Lower lobe of right lung (tissue), 2 donors: ENCODE measurements at regions not wholly inside any gene's neighbourhood (a gene's known extent, or its start where the extent isn't known, plus 50 kb on each side); places are given as distances from the start of the nearest gene placed in this dataset.
A peak's percentile ranks its signal among the peaks of the same experiment; 100 is the strongest.

Source experiments
- ATAC-seq, 2 donors: fragments of 200-7000 bp; cut with Tn5 transposase; one replicate each; pipeline ENCODE4 v1.9.1; 2020 to 2022; ENCODE audit warnings: mild to moderate bottlenecking in 2 of 2, moderate library complexity in 2 of 2
- DNase-seq: peaks from one replicate; pipeline ENCODE4 v3.0.0-alpha.2; 2020
- H3K27ac ChIP-seq: fragments of 200-600 bp; one replicate; pipeline ENCODE4 v1.8.0; 2022
- H3K27me3 ChIP-seq: fragments of 200-600 bp; one replicate; pipeline ENCODE4 v1.8.0; 2022; ENCODE audit warnings: low read depth
- H3K36me3 ChIP-seq: fragments of 200-600 bp; one replicate; pipeline ENCODE4 v1.8.0; 2022; ENCODE audit warnings: mild to moderate bottlenecking
- H3K4me1 ChIP-seq: fragments of 200-600 bp; one replicate; pipeline ENCODE4 v1.8.0; 2022
- H3K4me3 ChIP-seq: fragments of 200-600 bp; one replicate; pipeline ENCODE4 v1.8.0; 2022; ENCODE audit warnings: mild to moderate bottlenecking
- H3K9me3 ChIP-seq: fragments of 200-600 bp; one replicate; pipeline ENCODE4 v1.8.0; 2022
- CTCF ChIP-seq: fragments of 200-600 bp; IDR thresholded peaks from one replicate; pipeline ENCODE4 v1.8.0; 2022; ENCODE audit warnings: antibody characterized with exemption, mild to moderate bottlenecking
- intact Hi-C: fragments of 100-400 bp; cut with DNase I; formaldehyde crosslinking; loops from one replicate; pipeline ENCODE4 v1.11.0; 2022
- donor health status: DM: no; HTN: yes; CAD: no; lungs with severe emphysema.

- H3K36me3 ChIP-seq = no peaks in the 10 kb centered on the region
- no peak for ATAC-seq
- intact Hi-C loops = no loop called here
Observed at GRCh38 chr2:183248866-183249567, 124.8 kb downstream of the NUP35 start.

GRCh38 chr2:183250061-183250460, 125.8 kb downstream of the NUP35 start:
- Histone ChIP-seq H3K4me1 (no peaks in the 10 kb centered on the region), H3K9me3 (no peaks in the 10 kb centered on the region), H3K4me3 (no peak overlapping the region), H3K27me3 (no peaks in the 10 kb centered on the region), H3K27ac (no peak overlapping the region), H3K36me3 (no peaks in the 10 kb centered on the region)
- no peak for TF ChIP-seq CTCF
- intact Hi-C loops = no loop called here
- ATAC-seq (no peak), DNase-seq (no peak)

More at GRCh38 chr2:183248866-183249567, 124.8 kb downstream of the NUP35 start:
- no peak overlapping the region for H3K27ac ChIP-seq
- peak; percentile 49 for TF ChIP-seq CTCF
- H3K9me3 ChIP-seq = no peaks in the 10 kb centered on the region
- no peak overlapping the region for H3K4me3 ChIP-seq
- no peak for DNase-seq
- no peaks in the 10 kb centered on the region for H3K4me1 ChIP-seq
- H3K27me3 ChIP-seq = no peaks in the 10 kb centered on the region

- H3K27me3 ChIP-seq = no peaks in the 10 kb centered on the region
- H3K9me3 ChIP-seq = no peaks in the 10 kb centered on the region
Observed at GRCh38 chr2:183250472-183250871, 126.2 kb downstream of the NUP35 start.

GRCh38 chr2:183253441-183254130, 129.3 kb downstream of the NUP35 start:
- DNase-seq (no peak), ATAC-seq (no peak)
- Histone ChIP-seq H3K36me3 (no peaks in the 10 kb centered on the region), H3K27me3 (no peaks in the 10 kb centered on the region), H3K27ac (no peak overlapping the region), H3K4me1 (no peaks in the 10 kb centered on the region), H3K9me3 (no peaks in the 10 kb centered on the region), H3K4me3 (no peak overlapping the region)
- TF ChIP-seq CTCF = no peak
- intact Hi-C loops = no loop called here

More at GRCh38 chr2:183250472-183250871, 126.2 kb downstream of the NUP35 start:
- no peak for ATAC-seq
- intact Hi-C loops = no loop called here
- no peak for TF ChIP-seq CTCF
- no peak for DNase-seq
- Histone ChIP-seq H3K4me3 (no peak overlapping the region), H3K27ac (no peak overlapping the region), H3K36me3 (no peaks in the 10 kb centered on the region), H3K4me1 (no peaks in the 10 kb centered on the region)

GRCh38 chr2:183255411-183255810, 131.2 kb downstream of the NUP35 start:
- no peaks in the 10 kb centered on the region for H3K9me3 ChIP-seq
- H3K27ac ChIP-seq = no peak overlapping the region
- DNase-seq (no peak), ATAC-seq (no peak)
- H3K4me3 ChIP-seq = no peak overlapping the region
- no peak for TF ChIP-seq CTCF
- no peaks in the 10 kb centered on the region for H3K27me3 ChIP-seq
- intact Hi-C loops = no loop called here
- H3K4me1 ChIP-seq = no peaks in the 10 kb centered on the region
- H3K36me3 ChIP-seq = no peaks in the 10 kb centered on the region
